Fibroblast of villous mesenchyme (primary cell): ENCODE measurements at regions not wholly inside any gene's neighbourhood (a gene's known extent, or its start where the extent isn't known, plus 50 kb on each side); places are given as distances from the start of the nearest gene placed in this dataset.

ENCODE experiments used
- DNase-seq: peaks from one replicate; pipeline ENCODE4 v3.0.0-alpha.2; 2010; ENCODE audit warnings: low read depth
- H3K4me3 ChIP-seq: 2 replicates; pipeline ENCODE4 v1.5.1; 2011; ENCODE audit warnings: low read depth, mild to moderate bottlenecking, low read length
- TF ChIP-seq, protein P1 (sequence below): IDR thresholded peaks from 2 replicates; pipeline ENCODE4 v1.5.1; 2012; ENCODE audit warnings: low read depth, mild to moderate bottlenecking, low read length; ENCODE audit not compliant: insufficient read depth

DNA sequence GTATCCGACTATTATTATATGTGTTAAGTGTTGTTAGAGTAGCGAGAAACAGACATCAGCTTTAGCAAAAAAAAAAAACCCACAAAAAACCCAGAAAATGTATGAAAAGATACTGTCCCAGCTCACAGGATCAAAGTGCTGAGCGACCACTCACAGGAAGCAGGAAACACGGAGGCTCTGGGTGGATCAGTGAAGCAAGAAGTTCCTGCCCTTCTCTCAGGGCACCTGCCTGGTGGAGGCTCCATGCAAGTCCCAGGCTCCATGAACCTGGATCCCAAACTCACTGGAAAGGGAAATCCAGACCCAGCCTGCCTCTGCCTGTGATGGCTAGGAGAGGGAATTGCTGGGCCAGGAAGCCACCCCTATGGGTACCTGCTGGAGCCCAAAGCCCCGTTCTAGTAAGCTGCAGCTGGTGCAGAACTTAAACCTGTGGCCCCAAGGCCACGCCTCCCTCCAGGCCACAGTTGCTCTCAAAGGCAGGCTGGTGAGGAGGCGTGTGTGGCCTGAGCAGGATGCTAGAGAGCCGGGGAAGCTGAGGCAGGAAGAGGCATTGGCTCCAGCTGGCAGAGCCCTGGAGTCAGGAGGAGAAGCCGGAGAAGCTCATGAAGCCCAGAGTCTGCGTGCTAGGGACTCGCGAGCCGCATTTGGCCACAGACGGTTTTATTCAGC, 63.5 kb upstream of the TAF1B start:
- no peak for DNase-seq
- TF ChIP-seq, protein P1, sequence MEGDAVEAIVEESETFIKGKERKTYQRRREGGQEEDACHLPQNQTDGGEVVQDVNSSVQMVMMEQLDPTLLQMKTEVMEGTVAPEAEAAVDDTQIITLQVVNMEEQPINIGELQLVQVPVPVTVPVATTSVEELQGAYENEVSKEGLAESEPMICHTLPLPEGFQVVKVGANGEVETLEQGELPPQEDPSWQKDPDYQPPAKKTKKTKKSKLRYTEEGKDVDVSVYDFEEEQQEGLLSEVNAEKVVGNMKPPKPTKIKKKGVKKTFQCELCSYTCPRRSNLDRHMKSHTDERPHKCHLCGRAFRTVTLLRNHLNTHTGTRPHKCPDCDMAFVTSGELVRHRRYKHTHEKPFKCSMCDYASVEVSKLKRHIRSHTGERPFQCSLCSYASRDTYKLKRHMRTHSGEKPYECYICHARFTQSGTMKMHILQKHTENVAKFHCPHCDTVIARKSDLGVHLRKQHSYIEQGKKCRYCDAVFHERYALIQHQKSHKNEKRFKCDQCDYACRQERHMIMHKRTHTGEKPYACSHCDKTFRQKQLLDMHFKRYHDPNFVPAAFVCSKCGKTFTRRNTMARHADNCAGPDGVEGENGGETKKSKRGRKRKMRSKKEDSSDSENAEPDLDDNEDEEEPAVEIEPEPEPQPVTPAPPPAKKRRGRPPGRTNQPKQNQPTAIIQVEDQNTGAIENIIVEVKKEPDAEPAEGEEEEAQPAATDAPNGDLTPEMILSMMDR, result no peak
- no peak overlapping the region for H3K4me3 ChIP-seq

DNA sequence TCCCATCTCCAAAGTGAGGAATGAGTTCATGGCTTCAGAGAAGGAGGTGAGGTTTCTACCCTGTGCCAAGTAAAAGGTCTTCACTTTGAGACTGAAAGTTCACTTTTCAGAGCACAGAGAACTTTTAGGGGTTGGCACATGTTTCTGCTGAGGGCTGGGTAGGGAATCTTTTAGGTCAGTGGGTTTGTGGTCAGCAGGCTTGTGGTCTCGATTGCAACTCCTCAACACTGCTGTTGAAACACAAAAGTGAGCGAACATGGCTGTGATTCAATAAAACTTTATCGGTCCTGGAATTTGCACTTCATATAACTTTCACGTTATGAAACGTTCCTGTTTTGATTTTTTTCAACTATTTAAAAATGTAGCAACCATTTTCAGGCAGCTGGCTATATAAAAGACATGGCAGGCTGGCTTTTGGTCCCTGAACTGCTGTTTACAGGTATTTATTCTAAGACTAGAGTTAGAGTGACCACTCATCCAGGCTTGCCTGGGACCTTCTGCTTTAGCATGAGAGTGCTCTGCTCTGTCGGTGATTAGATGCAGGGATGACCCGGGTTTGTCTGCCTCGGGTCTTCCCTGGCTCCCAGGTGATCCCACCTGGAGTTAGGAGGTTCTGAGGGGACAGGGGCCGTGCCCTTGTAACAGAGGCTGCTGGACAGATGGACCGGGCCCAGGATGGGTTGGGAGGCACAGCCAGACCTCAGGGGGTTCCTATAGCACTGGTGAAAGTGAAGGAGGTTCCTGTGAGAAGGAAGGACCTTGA, 62.7 kb upstream of the TAF1B start:
- H3K4me3 ChIP-seq, result no peak overlapping the region
- DNase-seq, result no peak
- TF ChIP-seq, protein P1, result no peak

DNA sequence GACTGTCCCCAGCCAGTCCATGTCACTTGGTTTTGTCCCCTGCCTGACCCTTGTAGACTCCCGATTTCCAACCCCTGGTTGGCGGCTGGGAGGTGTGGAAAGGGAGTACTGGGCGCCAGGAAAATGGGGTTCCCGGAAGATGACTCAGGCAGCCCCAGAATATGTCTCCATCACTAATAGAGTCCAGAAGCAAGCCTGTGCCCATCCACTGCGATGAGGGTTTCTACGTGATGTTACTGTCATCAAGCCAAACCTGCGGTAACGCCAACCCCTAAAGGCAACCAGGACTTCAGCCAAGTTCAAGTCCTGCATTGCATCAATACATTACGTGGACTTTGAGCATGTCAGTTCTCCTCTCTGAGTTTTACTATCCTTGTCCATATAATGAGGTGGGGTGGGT, 62.0 kb upstream of the TAF1B start:
- no peak overlapping the region for H3K4me3 ChIP-seq
- DNase-seq, result peak; percentile 30
- TF ChIP-seq, protein P1, result no peak

DNA sequence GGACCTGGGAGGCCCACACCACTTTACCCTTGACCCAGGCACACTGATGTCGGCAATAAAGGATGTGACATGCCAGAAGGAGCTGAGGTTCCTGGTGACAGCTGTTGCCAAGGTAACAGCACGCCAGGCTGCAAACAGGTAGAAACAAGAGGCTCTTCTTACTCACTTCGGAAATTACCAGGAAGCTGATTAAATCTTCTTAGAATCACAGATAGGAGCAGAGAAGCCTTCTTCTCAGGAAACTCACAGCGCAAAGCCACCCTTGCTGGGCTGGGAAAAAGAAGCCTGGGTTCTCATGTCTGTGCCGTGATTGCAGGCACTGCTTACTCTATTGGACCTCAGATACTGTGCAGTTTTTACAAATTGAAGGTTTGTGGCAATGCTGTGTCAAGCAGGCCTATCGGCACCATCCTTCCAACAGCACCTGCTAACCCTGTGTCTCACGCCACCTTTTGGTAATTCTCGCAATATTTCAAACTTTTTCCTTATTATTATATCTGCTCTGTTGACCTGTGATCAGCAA, 61.0 kb upstream of the TAF1B start:
- TF ChIP-seq, protein P1, result no peak
- DNase-seq, result no peak
- no peak overlapping the region for H3K4me3 ChIP-seq

DNA sequence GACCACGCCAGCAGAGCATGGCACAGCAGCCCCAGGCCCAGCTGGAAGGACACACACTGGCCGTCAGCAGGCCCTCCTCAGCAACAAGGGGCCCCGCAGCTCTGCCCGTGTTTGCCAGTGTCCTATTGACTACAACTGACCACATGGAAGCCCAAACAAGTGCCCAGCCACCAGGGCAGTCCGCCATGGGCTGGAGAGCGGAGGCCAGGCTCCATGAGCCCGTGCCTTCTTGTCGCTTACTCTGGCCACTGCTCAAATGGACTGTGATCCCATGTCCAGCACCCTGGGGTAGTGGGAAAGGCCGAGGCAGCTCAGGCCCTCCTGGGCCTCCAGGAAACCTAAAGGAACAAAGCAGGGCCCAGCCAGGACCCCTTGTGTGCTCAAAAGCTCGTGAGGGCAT, 53.9 kb upstream of the TAF1B start:
- TF ChIP-seq, protein P1, result no peak

DNA sequence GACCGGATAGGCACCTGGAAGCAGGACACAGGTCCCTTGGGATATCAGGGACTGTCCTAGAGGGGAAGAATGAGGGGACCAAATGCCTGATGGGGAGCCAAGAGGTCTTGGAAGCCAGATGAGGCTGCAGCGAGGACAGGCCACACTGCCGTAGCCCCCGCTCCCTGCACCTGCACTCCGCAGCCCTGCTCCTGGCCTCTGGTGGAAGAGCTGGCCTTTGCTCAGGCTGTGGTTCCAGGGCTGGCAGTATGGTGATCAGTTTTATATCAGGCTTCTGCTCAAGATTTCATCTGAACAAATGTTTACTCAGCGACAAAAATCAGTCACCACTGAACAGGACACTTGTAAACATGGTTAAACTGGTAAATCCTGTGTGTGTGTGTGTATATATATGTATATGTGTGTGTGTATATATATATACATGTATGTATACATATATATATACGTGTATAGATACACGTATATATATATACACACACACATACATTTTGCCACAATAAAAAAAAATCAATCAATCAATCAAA, 52.5 kb upstream of the TAF1B start:
- TF ChIP-seq, protein P1, result no peak
- no peak for DNase-seq

More for the DNA sequence above, 53.9 kb upstream of the TAF1B start:
- H3K4me3 ChIP-seq, result no peak overlapping the region
- DNase-seq, result no peak

More for the DNA sequence above, 52.5 kb upstream of the TAF1B start:
- H3K4me3 ChIP-seq, result no peak overlapping the region
